DND-41 (cell line): ENCODE measurements at regions not wholly inside any gene's neighbourhood (a gene's known extent, or its start where the extent isn't known, plus 50 kb on each side); places are given as distances from the start of the nearest gene placed in this dataset.
"Not testable (repeated sequence)": the region's sequence is repeated elsewhere in the genome, so short reads cannot be mapped to it uniquely, and the experiment has no call there.

Experiments used
- EZH2 ChIP-seq: IDR thresholded peaks from 3 replicates; pipeline ENCODE4 v1.6.1; 2012; ENCODE audit warnings: borderline replicate concordance, low read depth, mild to moderate bottlenecking, moderate library complexity, low read length, inconsistent platforms; ENCODE audit not compliant: severe bottlenecking
- TF ChIP-seq, protein P1 (sequence below): IDR thresholded peaks from 2 replicates; pipeline ENCODE4 v1.5.1; 2012; ENCODE audit warnings: borderline replicate concordance, low read length, moderate library complexity, mild to moderate bottlenecking; ENCODE audit not compliant: poor library complexity, severe bottlenecking; ENCODE audit errors: extremely low read depth

DNA sequence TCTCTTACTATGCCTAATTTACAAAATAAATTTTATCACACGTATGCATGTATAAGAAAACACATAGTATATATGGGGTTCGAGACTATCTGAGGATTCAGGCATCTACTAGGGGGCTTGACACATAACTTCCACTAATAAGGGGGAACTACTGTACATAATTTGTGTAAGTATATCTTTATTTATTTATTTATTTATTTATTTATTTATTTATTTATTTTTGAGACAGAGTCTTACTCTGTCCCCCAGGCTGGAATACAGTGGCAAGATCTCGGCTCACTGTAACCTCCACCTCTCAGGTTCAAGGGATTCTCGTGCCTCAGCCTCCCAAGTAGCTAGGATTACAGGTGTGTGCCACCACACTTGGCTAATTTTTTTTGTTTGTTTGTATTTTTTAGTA is 414.4 kb upstream of the CDH20 start:
- TF ChIP-seq, protein P1, sequence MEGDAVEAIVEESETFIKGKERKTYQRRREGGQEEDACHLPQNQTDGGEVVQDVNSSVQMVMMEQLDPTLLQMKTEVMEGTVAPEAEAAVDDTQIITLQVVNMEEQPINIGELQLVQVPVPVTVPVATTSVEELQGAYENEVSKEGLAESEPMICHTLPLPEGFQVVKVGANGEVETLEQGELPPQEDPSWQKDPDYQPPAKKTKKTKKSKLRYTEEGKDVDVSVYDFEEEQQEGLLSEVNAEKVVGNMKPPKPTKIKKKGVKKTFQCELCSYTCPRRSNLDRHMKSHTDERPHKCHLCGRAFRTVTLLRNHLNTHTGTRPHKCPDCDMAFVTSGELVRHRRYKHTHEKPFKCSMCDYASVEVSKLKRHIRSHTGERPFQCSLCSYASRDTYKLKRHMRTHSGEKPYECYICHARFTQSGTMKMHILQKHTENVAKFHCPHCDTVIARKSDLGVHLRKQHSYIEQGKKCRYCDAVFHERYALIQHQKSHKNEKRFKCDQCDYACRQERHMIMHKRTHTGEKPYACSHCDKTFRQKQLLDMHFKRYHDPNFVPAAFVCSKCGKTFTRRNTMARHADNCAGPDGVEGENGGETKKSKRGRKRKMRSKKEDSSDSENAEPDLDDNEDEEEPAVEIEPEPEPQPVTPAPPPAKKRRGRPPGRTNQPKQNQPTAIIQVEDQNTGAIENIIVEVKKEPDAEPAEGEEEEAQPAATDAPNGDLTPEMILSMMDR = not testable (repeated sequence)
- not testable (repeated sequence) for TF ChIP-seq EZH2
